ENCODE measurements at regions not wholly inside any gene's neighbourhood (a gene's known extent, or its start where the extent isn't known, plus 50 kb on each side); places are given as distances from the start of the nearest gene placed in this dataset.
"Not testable (repeated sequence)": the region's sequence is repeated elsewhere in the genome, so short reads cannot be mapped to it uniquely, and the experiment has no call there.

GRCh38 chr9:42386477-42386876, 203.0 kb downstream of the SPATA31A6 start:
- DNase-seq (ENCODE audit: extremely low read depth, low read depth) = no peak
- TF ChIP-seq CTCF (IDR thresholded peaks at IDR 0.05; ENCODE audit: low read depth, low read length, missing control alignments) = no peak
- no peak overlapping the region for H3K4me3 ChIP-seq (replicated peaks; ENCODE audit: low read depth, low read length)

- H3K4me3 ChIP-seq (replicated peaks; ENCODE audit: low read depth, low read length) = no peak overlapping the region
- DNase-seq (ENCODE audit: extremely low read depth, low read depth) = no peak
- no peak for TF ChIP-seq CTCF (IDR thresholded peaks at IDR 0.05; ENCODE audit: low read depth, low read length, missing control alignments)
Measured at GRCh38 chr9:42388146-42388690, 204.8 kb downstream of the SPATA31A6 start.

- no peak for TF ChIP-seq CTCF (IDR thresholded peaks at IDR 0.05; ENCODE audit: low read depth, low read length, missing control alignments)
- DNase-seq (ENCODE audit: extremely low read depth, low read depth) = no peak
- no peak overlapping the region for H3K4me3 ChIP-seq (replicated peaks; ENCODE audit: low read depth, low read length)
Measured at GRCh38 chr9:42388846-42389245, 205.4 kb downstream of the SPATA31A6 start.

GRCh38 chr9:42392773-42393455, 209.5 kb downstream of the SPATA31A6 start:
- H3K4me3 ChIP-seq (replicated peaks; ENCODE audit: low read depth, low read length); DNase-seq (ENCODE audit: extremely low read depth, low read depth): not testable (repeated sequence)

DNA sequence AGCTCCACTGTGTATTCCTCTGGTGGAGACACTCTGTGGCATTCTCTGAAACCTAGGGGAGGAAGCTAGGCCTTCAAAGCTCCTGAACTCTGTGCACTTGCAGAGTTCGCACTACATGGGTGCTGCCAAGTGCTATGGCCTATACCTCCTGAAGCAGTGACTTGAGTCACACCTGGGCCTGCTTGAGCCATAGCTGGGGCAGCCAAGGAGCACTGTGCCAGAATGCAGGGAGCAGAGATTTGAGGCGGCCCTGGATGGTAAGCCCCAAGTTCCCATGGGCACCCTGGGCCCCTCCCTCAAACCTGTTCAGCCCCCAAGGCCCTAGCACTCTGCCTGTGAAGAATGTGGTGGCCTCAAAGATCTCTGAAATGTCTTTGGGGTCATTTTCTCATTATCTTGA, 212.9 kb downstream of the SPATA31A6 start:
- no peak for DNase-seq (ENCODE audit: extremely low read depth, low read depth)
- no peak for TF ChIP-seq CTCF (IDR thresholded peaks at IDR 0.05; ENCODE audit: low read depth, low read length, missing control alignments)
- no peak overlapping the region for H3K4me3 ChIP-seq (replicated peaks; ENCODE audit: low read depth, low read length)

DNA sequence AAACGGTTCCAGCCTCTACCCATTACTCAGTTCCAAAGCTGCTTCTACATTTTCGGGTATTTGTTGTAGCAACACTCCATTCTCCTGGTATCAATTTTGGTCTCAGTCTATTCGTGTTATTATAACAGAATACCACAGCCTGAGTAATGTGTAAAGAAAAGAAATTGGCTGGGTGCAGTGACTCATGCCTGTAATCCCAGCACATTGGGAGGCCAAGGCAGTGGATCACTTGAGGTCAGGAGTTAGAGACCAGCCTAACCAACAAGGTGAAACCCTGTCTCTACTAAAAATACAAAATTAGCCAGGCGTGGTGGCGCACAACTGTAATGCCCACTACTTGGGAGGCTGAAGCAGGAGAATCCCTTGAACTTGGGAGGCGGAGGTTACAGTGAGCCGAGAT, 213.9 kb downstream of the SPATA31A6 start:
- DNase-seq (ENCODE audit: extremely low read depth, low read depth); H3K4me3 ChIP-seq (replicated peaks; ENCODE audit: low read depth, low read length): not testable (repeated sequence)

DNA sequence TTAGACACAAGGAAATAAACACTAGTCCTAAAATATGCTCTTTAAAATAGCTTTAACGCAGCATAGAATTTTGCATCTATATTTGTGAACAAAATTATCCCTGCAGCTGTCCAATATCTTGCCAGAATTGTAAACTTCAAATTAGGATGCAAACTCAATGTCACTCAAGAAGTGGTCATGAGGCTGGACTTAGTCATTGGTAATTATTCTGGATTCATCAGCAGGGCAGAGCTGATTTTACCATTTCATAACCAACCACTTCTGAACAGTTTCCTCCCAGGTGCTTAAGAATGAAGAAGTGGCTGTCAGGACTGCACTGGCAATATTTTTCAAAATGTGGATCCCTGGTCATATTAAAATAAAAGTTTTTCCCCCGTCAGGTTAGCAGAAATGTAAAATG, 219.5 kb downstream of the SPATA31A6 start:
- H3K4me3 ChIP-seq (replicated peaks; ENCODE audit: low read depth, low read length); DNase-seq (ENCODE audit: extremely low read depth, low read depth): not testable (repeated sequence)

GRCh38 chr9:42409581-42409980, 226.1 kb downstream of the SPATA31A6 start:
- not testable (repeated sequence) for H3K4me3 ChIP-seq (replicated peaks; ENCODE audit: low read depth, low read length); DNase-seq (ENCODE audit: extremely low read depth, low read depth)

GRCh38 chr9:42412354-42412753, 228.9 kb downstream of the SPATA31A6 start:
- DNase-seq (ENCODE audit: extremely low read depth, low read depth); H3K4me3 ChIP-seq (replicated peaks; ENCODE audit: low read depth, low read length): not testable (repeated sequence)

GRCh38 chr9:42414865-42415264, 231.4 kb downstream of the SPATA31A6 start:
- not testable (repeated sequence) for DNase-seq (ENCODE audit: extremely low read depth, low read depth); H3K4me3 ChIP-seq (replicated peaks; ENCODE audit: low read depth, low read length)

DNA sequence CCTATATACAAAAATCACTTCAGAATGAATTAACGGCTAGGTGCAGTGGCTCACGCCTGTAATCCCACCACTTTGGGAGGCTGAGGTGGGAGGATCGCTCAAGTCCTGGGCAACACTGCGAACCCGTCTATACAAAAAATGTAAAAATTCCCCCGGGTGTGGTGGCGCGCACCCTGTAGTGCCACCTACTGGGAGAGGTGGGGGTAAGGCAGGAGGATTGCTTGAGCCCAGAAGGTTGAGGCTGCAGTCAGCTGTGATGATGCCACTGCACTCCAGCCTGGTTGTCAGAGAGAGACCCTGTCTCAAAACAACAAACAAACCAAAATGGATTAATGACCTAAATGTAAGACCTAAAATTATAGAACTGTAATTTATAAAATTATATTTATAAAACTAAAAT, 236.2 kb downstream of the SPATA31A6 start:
- H3K4me3 ChIP-seq (replicated peaks; ENCODE audit: low read depth, low read length); DNase-seq (ENCODE audit: extremely low read depth, low read depth): not testable (repeated sequence)

DNA sequence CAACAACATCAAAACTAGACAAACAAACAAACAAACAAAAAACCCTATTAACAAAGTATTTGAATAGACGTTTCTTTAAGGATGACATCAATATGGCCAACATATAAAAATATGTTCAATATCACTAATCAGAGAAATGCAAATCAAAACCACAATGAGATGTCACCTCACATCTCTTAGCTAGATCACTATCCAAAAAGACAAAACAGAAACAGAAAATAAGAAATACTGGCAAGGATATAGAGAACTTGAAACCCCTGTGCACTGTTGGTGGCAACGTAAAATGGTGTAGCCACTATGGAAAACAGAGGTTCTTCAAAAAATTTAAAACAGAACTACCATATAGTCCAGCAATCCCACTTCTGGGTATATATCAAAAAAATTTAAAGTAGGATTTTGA, 236.9 kb downstream of the SPATA31A6 start:
- DNase-seq (ENCODE audit: extremely low read depth, low read depth); H3K4me3 ChIP-seq (replicated peaks; ENCODE audit: low read depth, low read length): not testable (repeated sequence)

DNA sequence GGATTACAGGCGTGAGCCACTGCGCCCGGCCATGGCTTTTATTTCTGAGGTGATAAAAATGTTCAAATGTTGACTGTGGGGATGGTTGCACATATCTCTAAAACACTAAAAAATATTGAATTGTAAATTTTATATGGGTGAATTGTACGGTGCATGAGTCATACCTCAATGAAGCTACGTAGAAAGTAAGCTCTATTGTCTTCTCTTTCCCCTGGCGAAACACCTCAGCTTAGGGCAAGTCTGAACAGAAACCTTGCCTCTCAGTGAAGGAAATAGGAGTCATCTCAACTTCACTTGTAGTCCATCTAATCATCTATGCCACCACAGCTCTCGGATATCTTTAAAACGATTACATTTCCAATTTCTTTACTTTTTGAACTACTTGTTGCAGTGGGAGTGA, 238.2 kb downstream of the SPATA31A6 start:
- not testable (repeated sequence) for DNase-seq (ENCODE audit: extremely low read depth, low read depth); H3K4me3 ChIP-seq (replicated peaks; ENCODE audit: low read depth, low read length)

Data from HFF-Myc (cell line).